Fibroblast of mammary gland (primary cell): ENCODE measurements at regions not wholly inside any gene's neighbourhood (a gene's known extent, or its start where the extent isn't known, plus 50 kb on each side); places are given as distances from the start of the nearest gene placed in this dataset.

Source experiments
- DNase-seq: peaks from one replicate; pipeline ENCODE4 v3.0.0-alpha.2; 2010; ENCODE audit warnings: low read depth
- H3K4me3 ChIP-seq: 2 replicates; pipeline ENCODE4 v1.5.1; 2011; ENCODE audit warnings: low read depth, mild to moderate bottlenecking, low read length, moderate library complexity; ENCODE audit not compliant: control insufficient read depth
- TF ChIP-seq, protein P1 (sequence below): conservative IDR thresholded peaks from 2 replicates; pipeline ENCODE4 v1.5.1; 2011; ENCODE audit warnings: low read depth, low read length, inconsistent platforms; ENCODE audit not compliant: control insufficient read depth, insufficient read depth

DNA sequence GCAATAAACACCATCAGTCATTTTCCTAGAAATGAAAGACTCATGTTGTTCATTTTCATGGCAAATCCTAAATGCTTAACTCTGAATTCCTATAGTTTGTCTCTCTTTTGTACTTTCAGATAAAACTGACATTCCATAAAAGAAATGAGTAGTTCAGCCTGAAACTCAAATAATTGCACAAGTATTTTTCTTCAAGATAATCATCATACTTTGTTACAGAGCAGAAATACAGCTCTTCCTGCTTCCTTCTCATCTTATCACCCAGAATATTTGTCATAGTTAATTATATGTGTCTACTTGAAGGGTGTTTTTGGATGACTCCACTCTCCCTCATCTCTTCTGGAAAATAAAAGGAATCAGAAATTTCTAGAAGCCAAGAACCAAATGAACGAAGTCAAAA is 141.1 kb downstream of the HNMT start:
- H3K4me3 ChIP-seq, result no peak overlapping the region
- TF ChIP-seq, protein P1, sequence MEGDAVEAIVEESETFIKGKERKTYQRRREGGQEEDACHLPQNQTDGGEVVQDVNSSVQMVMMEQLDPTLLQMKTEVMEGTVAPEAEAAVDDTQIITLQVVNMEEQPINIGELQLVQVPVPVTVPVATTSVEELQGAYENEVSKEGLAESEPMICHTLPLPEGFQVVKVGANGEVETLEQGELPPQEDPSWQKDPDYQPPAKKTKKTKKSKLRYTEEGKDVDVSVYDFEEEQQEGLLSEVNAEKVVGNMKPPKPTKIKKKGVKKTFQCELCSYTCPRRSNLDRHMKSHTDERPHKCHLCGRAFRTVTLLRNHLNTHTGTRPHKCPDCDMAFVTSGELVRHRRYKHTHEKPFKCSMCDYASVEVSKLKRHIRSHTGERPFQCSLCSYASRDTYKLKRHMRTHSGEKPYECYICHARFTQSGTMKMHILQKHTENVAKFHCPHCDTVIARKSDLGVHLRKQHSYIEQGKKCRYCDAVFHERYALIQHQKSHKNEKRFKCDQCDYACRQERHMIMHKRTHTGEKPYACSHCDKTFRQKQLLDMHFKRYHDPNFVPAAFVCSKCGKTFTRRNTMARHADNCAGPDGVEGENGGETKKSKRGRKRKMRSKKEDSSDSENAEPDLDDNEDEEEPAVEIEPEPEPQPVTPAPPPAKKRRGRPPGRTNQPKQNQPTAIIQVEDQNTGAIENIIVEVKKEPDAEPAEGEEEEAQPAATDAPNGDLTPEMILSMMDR, result no peak
- DNase-seq, result no peak

DNA sequence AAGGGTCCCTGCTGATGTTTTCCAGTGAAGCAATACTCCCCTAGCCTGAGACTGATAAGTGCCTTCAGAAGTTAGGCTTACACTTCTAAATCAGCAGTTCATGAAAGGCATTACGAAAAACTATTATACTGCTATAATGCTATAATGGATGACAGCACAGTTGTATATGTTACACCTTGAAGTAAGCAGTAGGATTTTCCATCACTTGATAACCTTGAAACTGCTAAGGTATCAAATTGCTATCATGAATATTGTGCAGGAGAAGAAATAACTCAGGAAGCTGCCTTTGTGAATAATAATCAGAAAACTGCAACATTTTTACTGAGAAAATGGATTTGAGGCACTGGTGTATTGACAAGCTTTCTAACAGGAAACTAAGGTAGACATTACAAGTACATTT is 142.3 kb downstream of the HNMT start:
- DNase-seq, result no peak

DNA sequence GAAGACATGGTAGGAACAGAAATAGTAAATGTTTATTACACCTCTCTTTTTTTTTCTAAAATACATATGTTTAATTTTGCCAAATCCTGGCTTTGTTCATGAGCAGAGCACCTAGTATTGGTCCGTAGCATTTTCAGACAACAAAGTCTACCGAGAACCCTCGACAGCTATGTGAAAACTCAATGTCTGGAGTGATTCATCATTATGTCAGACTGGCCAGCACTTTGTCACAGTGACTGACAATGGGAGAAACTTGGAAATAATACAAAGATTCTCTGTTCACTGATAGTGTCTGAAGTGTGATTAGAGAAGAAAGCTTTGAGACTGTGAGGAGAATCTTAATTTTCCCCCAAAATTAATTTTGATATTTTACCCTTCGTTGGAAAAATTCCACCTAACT is 143.0 kb downstream of the HNMT start:
- TF ChIP-seq, protein P1, result no peak
- no peak overlapping the region for H3K4me3 ChIP-seq
- DNase-seq, result no peak

More for the DNA sequence above, 142.3 kb downstream of the HNMT start:
- no peak overlapping the region for H3K4me3 ChIP-seq
- TF ChIP-seq, protein P1, result no peak

DNA sequence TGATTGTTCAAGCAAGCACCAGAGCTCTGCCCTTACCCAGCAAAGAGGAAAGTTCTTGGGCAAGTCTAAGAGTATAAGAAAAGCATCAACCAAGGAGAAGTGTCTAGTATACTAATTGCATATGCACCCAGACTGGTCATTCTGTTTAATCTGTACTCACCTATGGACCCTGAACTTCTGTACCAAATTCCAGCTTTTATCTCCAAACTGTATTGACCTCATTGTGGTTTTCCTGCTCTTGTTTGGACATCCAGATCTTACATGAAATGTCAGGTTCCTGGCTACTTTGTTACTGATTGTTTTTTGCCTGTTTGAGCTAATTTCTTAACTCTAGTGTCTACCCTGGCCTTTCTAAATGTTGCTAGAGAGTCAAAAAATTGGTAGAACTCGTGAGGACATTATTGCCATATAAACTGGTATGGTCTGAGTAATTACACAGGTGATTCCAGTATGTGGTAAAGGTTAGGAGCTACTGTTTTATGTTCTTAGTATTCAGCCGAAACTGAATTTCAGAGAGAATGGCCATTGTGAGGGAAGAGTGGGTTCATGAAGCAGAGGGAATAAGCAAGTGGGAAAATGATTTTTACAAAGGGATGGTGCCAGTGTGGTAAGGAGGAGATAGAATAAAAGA is 146.3 kb downstream of the HNMT start:
- no peak overlapping the region for H3K4me3 ChIP-seq
- TF ChIP-seq, protein P1, result no peak
- no peak for DNase-seq

DNA sequence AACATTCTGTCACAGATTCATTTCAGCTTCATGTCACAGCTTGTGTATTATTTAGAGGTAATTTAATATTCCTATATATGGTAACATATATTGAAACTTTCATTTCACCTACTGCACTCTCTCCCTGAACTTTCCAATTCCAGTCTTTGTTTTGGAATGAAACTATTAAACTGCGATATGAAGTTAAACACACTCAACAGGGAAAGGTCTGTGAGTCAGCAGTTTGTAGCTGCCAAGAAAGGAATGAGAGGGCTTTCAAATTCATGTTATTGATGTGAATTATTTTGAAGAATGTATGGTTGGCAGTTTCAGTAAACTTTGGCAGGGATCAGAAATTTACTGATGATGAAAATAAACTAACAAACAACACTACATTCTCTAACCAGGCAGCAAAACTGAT is 148.3 kb downstream of the HNMT start:
- no peak overlapping the region for H3K4me3 ChIP-seq
- TF ChIP-seq, protein P1, result no peak
- peak; percentile 13 for DNase-seq

DNA sequence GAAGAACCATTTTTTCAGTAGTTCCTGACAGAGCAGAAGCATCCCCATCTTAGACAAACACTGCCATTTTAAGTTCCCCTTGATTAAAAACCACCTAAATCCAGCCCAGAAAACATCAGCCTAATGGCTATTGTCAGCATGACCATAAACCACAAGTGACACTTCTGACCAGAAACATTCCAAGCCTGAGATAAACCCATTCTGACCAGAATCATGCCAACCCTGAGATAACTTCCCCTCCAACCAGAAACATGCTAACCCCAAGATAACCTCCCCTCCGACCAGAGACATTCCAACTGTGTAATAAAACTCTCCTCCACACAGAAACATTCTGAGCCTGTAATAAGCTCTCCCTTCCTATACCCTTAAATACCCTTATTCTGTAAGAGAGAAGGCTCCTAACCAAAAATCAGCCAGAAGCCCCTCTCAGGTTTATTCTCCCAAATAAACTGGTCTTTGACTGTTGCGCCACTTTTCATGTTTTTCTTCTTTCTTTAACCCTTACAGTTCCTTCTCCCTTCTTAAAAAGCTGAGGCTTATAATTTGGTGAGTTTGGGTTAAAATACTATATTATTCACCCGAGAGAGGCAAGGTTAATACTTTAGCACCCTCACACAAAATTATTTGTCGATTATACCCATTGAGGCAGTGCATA is 149.7 kb downstream of the HNMT start:
- TF ChIP-seq, protein P1, result no peak
- H3K4me3 ChIP-seq, result no peak overlapping the region
- no peak for DNase-seq
